ENCODE measurements at regions not wholly inside any gene's neighbourhood (a gene's known extent, or its start where the extent isn't known, plus 50 kb on each side); places are given as distances from the start of the nearest gene placed in this dataset.

DNA sequence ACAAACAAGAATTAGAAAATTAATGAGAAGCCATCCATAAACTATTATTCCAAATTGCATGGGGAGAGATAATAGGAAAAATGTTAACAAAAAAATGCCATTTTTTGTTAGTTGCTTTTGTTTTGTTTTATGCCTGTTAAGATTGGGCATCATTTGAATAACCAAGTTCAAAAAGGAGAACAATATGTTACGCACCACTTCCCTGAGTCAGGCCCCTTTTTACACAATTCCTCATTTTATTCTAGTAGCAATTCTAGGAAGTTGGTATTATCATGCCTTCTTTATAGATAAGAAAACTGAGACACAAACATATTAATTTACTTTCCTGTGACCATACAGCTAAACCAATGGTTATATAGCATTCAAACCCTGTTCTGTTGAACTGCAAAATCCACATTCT is 736.9 kb upstream of the CCDC54 start:
- no peak for DNase-seq

DNA sequence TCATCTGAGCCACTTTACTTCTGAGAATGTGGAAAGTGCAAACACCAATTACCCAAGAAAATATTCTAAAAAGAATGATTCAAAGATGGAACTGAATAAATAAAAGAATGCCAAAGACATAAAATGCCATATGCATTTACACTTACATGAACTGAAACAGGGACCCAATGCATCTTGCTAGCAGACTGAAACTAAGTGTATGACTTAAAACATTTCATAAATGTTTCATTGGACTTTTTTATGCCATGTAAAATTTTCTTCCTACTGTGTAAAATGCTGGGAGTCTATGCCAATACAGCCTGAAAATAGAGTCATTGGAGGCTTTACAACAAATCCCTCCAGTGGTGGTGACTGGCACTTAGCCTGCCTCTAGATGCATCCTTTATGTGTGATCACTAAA is 735.1 kb upstream of the CCDC54 start:
- DNase-seq = no peak

DNA sequence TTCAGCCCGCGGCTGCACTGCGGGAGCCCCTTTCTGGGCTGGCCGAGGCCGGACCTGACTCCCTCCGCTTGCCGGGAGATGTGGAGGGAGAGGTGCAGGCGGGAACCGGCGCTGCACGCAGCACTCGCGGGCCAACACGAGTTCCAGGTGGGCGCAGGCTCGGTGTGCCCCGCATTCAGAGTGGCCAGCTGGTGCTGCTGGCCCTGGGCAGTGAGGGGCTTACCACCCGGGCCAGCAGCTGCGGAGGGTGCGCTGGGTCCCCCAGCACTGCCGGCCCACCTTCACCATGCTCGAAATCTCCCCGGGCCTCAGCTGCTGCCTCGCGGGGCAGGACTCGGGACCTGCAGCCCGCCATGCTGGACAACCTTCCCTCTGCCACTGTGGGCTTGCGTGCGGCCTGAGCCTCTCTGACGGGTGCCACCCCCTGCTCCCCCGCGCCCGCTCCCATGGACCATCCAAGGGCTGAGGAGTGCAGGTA is 733.5 kb upstream of the CCDC54 start:
- DNase-seq = no peak

DNA sequence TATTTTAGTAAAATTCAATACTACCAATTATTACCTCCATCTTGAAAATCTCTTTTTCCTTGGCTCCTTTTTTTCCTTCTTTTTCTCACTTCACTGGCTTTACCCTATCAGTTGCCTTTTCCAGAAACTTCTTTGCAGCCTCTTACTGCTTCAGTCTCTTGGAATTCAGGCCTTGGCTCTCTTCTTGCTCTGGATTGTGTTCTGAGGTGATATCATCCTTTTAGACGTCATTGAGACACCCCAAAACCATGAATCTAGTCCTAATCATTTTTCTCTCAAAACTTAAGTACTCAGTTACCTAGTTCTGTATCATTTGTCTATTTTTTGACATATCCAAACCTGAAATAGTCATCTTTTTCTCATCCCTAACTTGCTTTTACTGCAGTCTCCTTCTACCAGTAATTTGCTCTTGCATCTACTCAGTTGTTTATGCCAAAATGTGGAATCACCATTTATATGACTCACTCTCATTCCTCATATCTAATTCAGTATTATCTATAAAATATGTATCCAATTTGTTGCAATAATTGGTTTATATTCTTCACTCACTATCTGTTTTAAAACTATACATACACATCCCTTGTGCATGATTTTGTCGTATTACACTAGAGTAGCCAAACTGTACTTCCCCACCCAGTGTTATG is 703.2 kb upstream of the CCDC54 start:
- DNase-seq = no peak

DNA sequence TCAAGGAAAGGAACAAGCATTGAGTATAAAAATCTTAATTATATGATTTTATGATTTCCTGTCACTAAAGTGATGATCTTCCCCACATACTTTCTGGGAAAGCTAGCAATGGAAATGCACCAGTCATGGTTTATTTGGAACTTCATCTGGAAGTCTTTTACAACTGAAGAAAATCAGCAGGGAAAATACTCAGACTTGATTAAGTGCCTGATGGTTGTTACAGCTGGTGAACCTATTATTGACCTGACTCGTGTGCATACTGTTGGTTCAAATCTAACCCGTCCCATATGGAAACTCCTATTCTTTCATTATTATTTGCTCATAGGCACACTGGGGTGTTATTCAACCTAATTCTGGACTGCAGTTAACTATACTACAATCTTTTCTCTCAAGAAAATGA is 701.8 kb upstream of the CCDC54 start:
- no peak for DNase-seq

DNA sequence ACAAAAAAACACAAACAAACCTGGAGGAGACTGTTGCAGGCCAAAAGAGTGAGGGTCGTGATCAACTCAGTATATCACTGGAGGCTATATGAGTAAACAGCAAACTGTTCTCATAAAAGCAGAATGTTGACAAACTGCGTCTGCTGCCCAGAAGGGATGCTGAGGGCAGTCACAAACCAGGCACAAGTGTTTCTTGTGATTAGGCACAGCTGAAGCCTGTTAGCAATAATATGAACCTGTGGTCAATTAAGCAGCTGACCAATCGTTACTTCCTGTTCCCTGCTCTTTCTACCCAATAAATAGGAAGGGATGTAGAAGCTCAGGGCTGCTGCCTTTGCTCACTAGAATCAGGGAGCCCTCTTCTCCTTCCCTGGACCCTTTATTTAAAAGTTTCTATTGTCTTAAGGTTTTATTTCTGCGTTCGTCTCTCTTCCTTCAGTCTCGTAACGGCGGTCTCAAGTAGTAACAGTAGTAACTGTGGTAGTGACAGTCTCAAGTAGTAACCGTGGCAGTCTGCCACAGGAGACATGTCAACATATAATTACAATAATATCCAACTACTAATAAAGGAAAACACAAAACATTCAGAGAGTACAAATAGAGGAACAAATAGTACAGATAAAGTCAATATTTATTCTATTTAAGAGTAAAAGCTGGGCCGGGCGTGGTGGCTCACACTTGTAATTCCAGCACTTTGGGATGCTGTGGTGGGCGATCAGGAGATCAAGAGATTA is 698.4 kb upstream of the CCDC54 start:
- no peak for DNase-seq

DNA sequence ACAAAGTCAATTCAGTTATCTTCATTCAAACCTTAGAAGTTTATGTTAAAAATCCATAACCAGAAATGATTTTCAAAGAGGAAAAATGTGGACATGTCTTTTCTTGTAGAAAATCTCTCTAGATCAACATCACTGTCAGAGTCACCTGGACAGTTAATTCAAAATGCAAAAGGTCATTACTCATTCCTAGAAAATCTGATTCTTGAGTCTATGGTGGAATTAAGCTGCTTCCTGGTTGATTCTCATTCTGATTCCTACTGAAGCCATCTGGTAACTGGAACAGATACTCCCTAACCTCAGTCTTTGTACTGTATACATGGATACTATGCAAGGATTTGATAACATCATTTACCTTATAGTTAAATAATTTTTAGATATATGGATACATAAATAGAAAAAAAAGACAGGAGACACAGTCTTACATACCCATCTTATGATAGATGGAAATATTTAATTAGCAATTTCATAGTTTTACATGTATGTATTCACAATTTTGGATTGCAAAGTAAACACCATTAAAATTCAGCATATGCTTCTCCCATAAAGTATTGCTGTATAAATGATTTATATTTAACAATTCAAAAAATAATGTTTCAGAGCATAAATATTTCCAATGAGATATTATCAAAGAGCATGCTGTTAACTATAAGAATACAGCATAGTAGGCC is 693.2 kb upstream of the CCDC54 start:
- no peak for DNase-seq

DNA sequence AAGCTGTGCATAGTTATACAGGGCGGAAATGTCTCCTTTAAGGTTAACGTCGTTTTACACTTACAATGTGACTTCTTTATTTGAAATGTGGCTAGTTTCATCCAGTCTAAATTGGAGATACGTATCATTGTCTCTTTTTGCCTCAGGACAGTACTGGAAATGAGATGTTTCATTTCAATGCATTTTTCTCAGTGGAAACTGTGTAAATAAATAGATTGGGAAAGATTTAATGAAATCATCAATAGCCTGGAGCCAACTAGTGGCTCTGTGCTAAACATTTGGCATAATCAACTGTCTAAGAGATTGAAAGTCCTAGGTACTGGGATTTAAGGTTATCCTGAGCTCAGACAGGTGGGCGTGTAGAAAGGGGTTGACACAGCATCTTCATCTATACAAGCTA is 691.5 kb upstream of the CCDC54 start:
- DNase-seq = no peak

DNA sequence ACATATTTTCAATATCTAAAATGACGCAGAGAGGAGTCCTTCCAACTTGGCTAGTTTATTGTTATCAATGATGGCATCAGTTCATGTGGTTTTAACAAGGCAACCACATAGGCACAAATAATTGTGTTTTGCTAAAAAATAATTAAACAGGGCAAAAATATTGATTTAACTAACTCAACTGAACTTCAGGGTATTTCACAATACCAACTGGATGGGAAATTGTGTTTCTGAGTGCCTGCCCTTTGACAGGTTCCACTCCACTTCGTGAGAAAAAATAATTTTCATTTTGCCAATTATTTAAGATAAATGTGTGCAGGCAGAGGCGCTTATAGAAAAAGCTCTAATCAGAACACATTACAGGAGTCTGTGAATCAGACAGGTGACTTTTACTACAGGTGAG is 689.3 kb upstream of the CCDC54 start:
- DNase-seq = no peak

DNA sequence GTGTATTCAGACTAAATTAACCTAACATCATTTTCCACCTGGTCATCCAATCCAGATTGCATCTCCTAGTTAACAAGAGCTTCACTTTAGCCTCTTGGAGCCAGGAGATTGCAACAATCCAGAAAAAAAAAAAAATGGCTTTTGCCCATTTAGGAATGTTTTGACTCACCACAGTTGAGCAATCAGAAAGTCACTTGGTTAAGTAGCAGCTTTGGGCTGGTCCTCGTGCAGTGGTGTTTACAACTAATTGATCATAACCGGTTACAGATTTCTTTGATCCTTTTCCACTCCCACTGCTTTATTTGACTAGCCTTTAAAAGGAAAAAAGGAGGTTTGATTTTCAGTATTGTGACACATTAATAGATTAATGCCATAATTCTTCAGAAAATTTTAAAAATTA is 688.8 kb upstream of the CCDC54 start:
- DNase-seq = no peak

DNA sequence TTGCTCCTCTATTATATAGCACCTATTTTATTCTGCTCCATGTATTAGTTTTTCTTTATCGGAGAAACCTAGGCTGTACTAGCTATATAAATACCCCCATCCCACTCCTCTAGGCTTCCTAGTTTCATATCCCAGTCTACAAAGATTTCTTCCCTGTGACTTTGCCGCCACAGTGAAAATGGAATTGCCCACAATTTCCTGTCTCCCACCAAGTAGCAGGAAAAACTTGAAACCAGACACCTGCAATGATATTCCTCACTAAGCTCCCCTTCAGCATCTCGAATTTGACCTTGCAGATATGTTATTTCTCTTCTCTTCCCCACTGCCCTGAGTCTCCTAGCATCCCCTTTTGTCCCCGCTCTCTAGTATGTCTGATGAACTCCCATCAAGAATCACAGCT is 685.8 kb upstream of the CCDC54 start:
- DNase-seq = no peak

DNA sequence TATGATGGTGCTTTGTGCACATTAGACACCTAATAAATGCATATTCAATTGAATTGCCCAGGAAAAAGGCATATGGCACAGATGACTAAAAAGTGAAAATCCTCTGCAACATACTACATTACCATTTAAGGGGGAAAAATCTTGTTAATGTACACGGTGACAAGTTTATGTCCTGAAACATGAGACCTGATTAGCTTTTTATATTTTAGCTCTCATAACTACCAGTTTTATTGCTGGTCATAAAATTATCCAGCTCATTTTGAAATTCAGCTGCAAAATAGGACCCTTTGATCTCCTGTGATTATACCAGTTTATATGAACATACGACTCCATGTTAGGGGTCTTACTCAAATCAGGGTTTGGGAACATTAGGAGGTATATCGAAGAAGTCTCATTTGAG is 684.6 kb upstream of the CCDC54 start:
- DNase-seq = no peak

DNA sequence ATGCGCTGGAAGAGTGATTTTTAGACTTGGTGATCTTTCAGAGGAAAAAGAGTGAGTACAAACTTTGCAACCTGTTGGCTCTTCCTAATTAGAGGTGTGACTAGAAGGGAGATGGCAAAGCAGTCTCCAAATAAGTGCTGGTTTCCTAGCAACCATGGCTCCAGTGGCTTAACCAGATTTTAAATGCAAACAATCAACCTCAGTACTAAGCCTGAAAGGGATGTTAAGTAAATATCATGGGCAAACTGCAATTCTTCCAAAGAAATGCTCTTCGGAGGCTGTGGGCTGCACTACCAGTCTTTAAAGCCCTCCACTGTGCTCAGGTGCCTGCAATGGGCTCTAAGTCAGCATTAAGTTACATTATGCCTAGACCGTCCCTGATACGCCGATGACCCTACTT is 678.1 kb upstream of the CCDC54 start:
- DNase-seq = no peak

DNA sequence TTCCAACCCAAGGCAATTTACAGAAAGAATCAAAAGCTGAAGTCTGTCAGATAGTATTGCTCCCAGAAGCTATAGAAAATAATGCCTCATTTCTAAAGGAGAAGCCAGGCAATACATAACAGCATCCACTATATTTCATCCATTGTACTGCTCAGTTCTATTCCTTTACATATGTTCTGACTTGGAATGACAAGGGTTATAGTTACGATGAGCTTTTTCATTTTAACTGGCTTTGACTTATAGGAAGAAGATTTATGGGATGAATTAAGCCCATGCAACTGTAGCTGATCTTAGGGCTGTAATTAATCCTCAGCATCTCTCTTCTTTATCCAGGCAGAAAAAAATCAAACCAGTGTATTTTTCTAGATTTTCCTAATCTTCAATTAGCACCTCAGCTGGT is 676.3 kb upstream of the CCDC54 start:
- no peak for DNase-seq

DNA sequence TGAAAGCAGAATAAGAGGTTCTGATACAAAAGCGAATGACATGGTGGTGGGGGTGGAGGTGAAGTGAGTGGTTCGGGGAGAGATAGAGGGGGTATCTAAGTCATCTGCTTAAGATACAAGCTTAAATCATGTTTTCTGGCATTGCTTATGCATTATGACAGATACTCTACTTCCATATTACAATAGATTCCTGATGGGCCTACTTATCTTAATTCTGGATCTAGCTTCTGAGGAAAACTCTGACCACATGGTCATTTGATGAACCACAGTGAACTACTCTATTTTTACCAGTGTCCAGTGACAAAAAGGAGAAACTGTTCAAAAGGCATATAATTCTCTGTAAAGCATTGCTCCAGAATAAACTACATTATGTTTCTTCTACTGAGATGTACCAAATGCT is 673.7 kb upstream of the CCDC54 start:
- no peak for DNase-seq

DNA sequence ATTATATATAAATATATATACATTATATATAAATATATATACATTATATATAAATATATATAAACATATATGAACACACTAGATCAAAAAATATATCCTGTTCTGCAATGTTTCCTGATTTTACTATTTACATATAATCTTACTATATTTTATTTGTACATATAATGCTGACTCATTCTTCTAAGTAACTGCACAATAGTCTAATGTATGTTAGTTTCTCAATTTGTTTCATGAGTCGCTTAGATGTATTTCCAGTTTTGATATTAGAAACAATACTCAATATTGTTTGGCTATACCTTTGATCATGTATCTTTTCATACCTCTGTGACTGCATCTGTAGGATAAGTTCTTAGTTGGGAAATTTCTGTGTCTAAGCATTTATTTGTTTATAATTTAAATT is 669.9 kb upstream of the CCDC54 start:
- DNase-seq = no peak

DNA sequence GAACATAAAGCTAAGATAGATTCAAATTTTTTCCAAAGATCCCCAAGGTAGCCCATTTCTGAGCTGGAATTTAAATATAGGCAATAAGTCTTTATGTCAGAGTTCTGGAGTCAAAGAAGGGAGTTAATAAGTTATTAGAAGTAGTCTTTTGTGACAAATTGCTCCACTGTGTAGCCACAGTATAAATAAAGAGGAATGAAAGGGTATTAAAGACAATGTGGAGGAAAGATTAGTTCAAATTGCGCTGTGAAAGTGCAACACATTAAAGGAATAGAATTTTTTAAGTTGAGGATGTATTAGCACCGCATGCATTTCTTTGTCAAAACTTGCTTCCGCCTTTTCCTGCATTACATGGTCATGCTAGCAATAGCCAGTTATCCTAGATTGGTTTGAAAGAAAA is 666.6 kb upstream of the CCDC54 start:
- no peak for DNase-seq

DNA sequence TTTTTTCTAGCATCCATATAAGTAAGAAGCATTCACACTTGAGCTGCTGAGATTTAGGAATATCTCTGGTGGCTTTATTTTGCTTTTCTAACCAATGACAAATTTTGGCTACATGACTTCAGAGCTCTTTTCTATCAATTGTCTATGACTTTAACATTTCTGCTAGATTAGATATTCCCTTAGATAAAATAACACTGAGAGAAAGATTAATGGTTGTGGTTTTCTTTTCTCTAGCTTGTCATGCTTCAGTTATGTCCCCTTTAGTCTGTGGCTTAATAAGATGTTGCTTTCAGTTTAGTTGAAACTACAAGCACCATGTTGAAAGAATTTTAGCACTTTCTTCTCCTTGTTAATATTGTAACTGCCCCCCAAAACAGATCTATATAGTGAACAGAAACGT is 665.6 kb upstream of the CCDC54 start:
- DNase-seq = no peak

DNA sequence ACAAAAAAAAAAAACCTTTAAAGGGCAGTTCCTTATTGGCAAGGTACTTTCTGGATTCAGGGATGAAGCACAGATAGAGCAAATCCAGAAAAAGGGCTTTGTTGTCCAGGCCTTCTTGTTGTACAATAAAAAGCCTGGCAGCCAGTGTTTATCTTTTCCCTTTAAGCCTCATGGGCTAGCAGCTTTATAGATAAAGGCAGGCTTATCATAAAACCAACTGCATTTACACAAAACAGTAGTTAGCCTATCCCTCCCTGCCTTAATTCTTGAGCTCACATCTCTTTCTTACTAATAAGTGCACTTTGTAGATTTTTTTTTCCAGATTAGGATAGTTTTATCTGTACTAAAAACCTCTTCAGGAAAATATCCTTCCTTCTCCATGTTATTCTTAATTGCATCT is 662.8 kb upstream of the CCDC54 start:
- DNase-seq = no peak

DNA sequence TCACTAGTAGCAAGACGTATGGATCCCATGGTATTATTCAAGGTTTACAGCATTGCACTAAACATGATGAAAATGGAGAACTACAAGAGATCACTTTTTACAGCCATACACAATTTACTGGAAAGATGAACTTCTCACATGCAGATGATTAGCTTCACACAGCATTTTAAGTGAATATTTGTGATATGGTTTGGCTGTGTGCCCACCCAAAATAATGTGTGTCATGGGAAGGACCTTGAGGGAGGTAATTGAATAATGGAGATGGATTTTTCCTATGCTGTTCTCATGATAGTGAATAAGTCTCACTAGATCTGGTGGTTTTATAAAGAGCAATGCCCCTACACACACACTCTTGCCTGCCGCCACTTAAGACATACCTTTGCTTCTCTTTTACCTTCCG is 662.0 kb upstream of the CCDC54 start:
- DNase-seq = no peak

DNA sequence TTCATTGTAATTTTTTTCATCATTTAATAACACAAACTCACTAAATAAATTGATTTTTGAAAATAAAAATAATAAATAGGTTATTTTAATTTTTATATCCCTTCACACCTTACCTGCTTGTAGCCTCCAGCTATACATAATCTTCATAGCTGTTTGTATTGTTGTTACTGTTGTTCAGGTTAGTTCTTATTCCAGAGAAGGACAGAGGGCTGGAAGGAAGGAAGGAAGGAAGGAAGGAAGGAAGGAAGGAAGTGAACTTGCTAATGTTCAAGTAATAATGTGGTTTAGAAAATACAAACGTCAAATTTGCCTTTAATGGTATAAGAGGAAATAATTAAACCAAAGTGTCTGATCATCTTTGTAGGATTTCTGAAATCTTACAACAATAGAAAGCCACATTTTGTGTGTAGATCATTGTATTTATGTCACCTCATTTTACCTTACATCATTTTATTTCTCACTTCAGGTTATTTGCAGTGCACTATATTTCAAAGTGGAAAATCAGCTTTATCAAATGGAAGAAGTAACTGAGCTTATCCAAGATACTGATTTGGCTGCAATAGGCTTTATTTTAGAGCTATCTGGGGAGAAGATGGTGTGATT is 660.0 kb upstream of the CCDC54 start:
- DNase-seq = no peak

DNA sequence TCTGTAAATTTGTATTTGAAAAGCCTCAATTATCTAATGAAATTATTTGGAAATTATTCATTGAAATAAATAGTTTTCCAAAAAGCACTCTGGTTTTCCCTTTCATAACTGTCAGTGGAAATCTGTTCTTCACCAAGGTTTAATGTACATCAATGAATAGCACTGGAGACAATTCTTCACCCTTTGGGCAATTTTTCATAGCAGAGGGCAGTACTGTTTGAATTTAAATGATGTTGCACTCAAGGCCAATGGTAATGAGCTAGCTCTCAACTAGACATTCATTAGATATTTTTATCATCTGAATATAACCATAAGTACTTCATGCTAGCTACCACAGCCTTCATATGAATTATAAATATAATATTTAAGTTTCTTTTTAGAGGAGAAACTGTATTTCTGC is 658.2 kb upstream of the CCDC54 start:
- DNase-seq = no peak

DNA sequence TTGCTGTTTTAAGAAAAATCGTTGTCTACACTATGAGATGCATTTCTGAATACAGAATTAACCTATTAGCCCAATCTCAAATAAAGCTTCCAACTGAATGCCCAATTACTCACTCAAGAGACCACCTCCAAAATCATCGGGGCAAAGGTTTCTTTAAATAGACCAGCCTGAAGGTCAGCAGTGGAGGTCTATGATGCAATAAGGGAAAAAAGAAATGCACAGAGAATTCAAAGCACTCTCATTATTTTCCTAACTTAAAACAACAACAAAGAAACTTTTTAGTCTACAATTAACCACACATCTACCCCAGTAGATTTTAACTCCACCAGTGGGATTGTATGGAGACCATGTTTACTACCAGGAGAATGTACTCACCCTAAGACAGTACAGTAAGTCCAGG is 657.7 kb upstream of the CCDC54 start:
- DNase-seq = no peak

DNA sequence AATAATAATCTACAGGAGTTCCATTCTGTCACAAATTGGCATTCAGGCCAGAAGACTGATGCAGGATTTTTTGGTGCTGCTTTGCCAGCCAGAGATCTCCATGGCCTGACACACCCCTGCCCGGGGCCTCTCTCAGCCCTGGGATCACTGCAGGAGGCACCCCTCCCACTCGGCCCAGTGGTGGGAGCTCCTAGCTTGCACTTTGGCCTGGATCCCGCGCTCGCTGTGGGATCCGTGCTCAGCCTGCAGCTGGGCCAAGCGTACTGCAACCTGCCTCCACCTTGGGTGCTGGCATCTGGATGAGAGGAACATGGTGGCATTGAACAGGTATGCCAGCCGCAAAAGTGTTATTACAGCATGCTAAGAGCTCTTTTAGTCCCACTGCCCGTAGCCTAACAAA is 656.7 kb upstream of the CCDC54 start:
- DNase-seq = no peak

Measured in stimulated activated CD4-positive, alpha-beta T cell treated with anti-CD3 and anti-CD28 coated beads, Interleukin-2, amount 100 ng/mL, for 24 hours (primary cell).